NOMO-1 treated with dmso at 0.1 percent for 144 hours (cell line): ENCODE measurements at regions not wholly inside any gene's neighbourhood (a gene's known extent, or its start where the extent isn't known, plus 50 kb on each side); places are given as distances from the start of the nearest gene placed in this dataset.

Experiments used
- DNase-seq: peaks from one replicate; lab custom pipeline; 2025; ENCODE audit not compliant: unreplicated experiment; lab: John Stamatoyannopoulos, UW

DNA sequence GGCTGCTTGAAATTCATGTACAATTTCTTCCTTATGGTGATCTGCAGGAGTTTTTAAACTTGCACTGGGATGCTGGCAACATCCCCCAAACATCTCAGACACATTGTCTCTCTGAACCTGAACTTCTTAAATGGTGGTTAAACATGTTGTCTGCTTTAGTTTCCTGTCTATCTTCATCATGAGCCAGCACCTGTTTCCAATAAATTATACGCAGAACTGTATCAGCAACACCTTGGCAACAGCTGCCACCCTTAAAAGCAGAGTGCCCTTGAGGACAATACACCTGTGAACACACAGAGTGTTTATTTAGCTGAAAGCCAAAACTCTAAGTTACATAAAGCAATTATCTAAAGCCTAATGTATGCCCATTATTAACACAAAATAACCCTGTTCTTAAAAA, 242.9 kb downstream of the WNT5A start:
- no peak for DNase-seq

- no peak for DNase-seq
Observed at GRCh38 chr3:55243678-55244077, 243.4 kb downstream of the WNT5A start.

GRCh38 chr3:55242921-55243320, 244.2 kb downstream of the WNT5A start:
- no peak for DNase-seq

DNA sequence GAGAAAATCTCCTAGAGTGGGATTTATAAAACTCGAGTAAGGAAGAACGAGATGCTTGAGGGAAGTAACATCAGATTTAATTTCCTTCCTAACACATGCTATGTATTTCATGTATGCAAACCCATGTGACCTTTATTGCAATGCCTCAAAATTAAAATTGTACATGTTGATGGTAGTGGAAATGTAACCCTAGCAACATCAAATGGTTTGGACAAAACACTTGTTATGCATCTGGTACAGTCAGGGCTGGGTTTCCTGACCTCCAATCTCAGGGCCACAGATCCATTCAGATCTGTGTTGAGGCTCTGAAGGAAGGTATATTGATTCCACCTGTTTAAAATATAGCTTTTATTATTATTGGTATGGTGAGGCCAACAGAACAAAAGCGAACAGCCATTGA, 246.0 kb downstream of the WNT5A start:
- no peak for DNase-seq

- DNase-seq, result no peak
Observed at GRCh38 chr3:55235416-55235815, 251.7 kb downstream of the WNT5A start.

GRCh38 chr3:55226696-55227095, 260.4 kb downstream of the WNT5A start:
- DNase-seq, result no peak

DNA sequence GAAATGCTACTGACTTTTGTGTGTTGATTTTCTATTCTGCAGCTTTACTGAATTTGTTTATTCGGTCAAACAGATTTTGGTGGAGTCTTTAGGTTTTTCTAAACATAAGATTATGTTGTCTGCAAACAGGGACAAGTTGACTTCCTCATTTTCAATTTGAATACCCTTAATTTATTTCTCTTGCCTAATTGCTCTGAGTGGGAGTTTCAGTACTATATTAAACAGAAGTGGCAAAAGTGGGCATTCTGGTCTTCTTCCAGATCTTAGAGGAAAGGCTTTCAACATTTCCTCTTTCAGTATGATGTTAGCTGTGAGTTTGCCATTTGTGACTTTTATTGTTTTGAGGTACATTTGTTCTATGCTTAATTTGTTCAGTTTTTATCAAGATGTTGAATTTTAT, 268.5 kb downstream of the WNT5A start:
- peak; percentile 26 for DNase-seq

DNA sequence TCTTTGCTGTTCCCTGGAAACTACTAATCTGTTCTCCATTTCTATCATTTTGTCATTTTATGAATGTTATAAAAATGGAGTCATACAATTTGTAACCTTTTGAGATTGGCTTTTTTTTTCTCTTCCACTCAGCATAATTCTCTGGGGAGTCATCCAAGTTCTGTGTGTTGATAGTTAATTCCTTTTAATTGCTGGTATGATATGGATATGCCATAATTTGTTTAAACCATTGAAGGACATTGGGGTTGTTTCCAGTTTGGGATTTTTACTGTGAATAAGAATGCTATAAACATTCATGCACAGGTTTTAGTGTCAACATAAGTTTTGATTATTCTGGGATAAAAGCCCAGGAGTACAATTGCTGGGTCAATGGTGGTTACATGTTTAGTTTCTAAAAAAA, 279.4 kb downstream of the WNT5A start:
- no peak for DNase-seq

GRCh38 chr3:55205990-55206389, 278.1 kb upstream of the LRTM1 start:
- DNase-seq, result no peak

DNA sequence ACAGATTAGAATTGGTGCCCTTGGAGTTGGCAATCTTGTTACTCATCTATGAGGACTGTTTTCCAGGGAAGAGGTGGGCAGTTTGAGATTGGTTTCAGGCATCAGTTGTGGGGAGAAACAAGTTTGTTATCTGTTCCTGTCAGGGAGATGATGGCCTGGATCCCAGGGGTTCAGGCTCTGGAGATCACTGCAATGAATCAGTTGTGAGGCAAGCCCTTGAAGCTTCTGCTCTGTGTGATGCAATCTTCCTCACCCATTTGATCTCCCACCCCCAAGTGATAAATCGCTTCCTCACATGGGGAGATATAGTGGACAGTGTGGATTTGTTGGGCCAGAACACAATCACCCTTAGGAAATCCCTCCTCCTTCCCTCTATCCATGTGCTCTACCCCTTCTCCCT, 276.6 kb upstream of the LRTM1 start:
- DNase-seq, result no peak

DNA sequence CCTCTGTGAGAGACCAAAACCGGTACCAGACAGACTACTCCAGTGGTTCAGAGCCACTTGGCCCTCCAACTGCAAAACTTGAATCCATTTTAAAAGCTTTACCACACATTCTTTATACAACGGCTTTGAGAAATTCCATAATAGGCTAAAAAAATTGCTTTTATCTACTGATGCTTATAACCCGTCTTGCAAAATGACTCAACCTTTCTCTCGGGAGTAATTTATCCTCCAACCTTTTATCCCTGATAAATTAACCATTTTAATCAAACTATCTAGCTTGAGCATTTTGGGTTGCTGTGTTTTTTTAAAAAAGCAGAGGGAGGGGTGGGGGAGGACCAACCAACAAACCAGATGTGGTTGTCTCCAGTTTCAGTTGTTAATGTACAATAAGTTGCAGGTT, 275.7 kb upstream of the LRTM1 start:
- no peak for DNase-seq

DNA sequence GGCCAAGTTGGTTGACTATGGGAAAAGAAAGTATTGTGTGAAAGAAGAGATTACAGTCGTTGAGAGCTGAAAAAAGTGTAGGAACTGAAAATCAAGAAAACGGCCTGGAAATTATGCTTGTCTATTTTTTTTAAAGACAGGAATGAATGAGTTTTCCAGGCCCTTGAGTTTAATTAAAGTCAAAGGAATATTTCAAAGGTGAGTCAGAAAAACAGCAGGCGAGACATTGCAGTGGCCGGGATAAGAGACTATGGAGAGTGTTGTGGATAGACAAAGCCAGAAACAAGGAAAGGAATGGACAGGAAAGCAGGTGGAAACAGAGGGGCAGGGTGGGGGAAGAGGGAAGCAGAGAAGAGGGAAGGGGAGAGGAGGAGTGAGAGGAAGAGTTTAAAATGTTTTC, 275.1 kb upstream of the LRTM1 start:
- no peak for DNase-seq

- DNase-seq, result no peak
Observed at GRCh38 chr3:55202326-55202725, 274.5 kb upstream of the LRTM1 start.

- DNase-seq, result no peak
Observed at GRCh38 chr3:55201779-55202178, 273.9 kb upstream of the LRTM1 start.

DNA sequence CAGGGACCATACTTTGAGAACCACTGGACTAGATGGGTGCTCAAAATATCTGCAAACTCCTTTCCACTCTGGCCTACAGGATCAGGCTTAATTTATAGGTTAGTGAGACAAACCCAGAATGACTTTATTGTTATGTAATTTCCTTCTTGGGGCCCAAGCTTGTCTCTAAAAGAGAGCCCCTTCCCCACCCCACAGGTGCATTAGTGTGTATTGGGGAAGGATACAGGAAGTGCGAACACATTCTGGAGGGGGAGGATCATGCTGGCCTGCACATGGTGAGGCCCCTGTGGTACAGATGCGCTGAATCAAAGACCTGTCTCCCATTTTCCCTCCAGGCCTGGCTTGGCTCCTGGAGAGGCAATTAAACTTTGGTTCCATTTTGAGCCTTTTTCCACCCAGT, 273.0 kb upstream of the LRTM1 start:
- DNase-seq, result no peak

DNA sequence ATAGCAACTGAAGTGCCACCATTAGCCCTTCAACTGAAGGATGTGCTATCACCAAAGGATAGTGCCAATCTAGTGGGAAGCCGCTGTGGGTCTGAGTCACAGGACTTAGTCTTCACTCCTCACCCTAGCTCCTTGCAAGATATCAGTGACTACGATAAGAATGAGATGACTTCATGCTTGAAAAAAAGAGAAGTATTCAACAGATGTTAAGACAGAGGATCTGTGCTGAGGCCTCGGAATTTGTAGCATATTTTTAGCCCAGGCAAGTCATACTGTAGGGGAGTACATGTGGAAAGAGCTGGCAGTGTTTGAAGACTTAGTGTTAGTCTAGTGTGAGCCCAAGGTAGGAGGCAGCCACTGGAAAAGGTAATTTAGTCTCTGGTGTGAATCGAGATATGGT, 270.7 kb upstream of the LRTM1 start:
- no peak for DNase-seq

- DNase-seq, result no peak
Observed at GRCh38 chr3:55197021-55197420, 269.2 kb upstream of the LRTM1 start.

- DNase-seq, result no peak
Observed at GRCh38 chr3:55196495-55196894, 268.6 kb upstream of the LRTM1 start.

GRCh38 chr3:55194376-55194775, 266.5 kb upstream of the LRTM1 start:
- no peak for DNase-seq

- DNase-seq, result no peak
Observed at GRCh38 chr3:55191911-55192775, 264.3 kb upstream of the LRTM1 start.

- DNase-seq, result no peak
Observed at GRCh38 chr3:55190331-55190730, 262.5 kb upstream of the LRTM1 start.

DNA sequence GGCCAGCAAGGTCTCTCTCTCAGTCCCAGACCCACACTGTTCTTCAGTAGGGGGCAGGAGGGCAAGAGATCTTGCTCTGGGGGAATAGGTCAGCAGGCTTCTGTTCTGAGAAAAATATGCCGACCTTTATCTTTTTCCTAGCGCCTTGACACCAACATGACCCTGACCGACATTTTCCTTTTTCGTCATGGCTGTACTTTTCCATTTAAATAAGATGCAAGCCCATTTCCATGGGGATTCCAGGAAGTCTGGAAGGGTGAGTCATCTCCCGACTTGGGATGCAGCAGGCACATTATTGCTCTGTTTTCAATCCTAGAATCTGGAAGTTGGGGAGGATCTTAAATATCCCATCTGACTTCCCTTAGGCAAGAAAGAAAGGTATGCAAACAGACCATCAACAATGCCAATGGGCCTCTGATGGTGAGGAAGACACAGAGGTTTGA, 261.5 kb upstream of the LRTM1 start:
- DNase-seq, result no peak

GRCh38 chr3:55185380-55185779, 257.5 kb upstream of the LRTM1 start:
- no peak for DNase-seq
